CD8-positive, alpha-beta memory T cell (primary cell): ENCODE measurements at regions not wholly inside any gene's neighbourhood (a gene's known extent, or its start where the extent isn't known, plus 50 kb on each side); places are given as distances from the start of the nearest gene placed in this dataset.

Source experiments
- CTCF ChIA-PET: fragments of 350-600 bp; sonication (Branson Sonifier 250); formaldehyde crosslinking; loops from one replicate; lab custom pipeline; 2021; ENCODE audit warnings: antibody characterized with exemption; lab: Charles Lee
- POLR2A ChIA-PET: fragments of 350-600 bp; sonication (Branson Sonifier 250); formaldehyde crosslinking; loops from one replicate; lab custom pipeline; 2021; ENCODE audit warnings: antibody characterized with exemption; lab: Charles Lee
- DNase-seq, 5 donors: peaks; one replicate each; pipeline versions ENCODE4 v3.0.0 to v3.0.0-alpha.2; 2020 to 2022; ENCODE audit warnings: mixed read lengths in 1 of 5
- H3K27ac ChIP-seq: one replicate; pipeline ENCODE4 v1.7.0; 2013; ENCODE audit warnings: low read depth, mild to moderate bottlenecking, low read length, moderate library complexity
- H3K27me3 ChIP-seq: 2 replicates; pipeline ENCODE4 v1.7.0; 2013; ENCODE audit warnings: low read length, mild to moderate bottlenecking; ENCODE audit not compliant: insufficient read depth, poor library complexity, severe bottlenecking
- H3K36me3 ChIP-seq: 2 replicates; pipeline ENCODE4 v1.7.0; 2013; ENCODE audit warnings: mild to moderate bottlenecking, low read length, moderate library complexity; ENCODE audit not compliant: insufficient read depth
- H3K4me1 ChIP-seq: 2 replicates; pipeline ENCODE4 v1.7.0; 2013; ENCODE audit warnings: mild to moderate bottlenecking, low read length, moderate library complexity; ENCODE audit not compliant: insufficient read depth
- H3K4me3 ChIP-seq: 2 replicates; pipeline ENCODE4 v1.7.0; 2013; ENCODE audit warnings: mild to moderate bottlenecking, low read length
- H3K9me3 ChIP-seq: 2 replicates; pipeline ENCODE4 v1.7.0; 2013; ENCODE audit warnings: mild to moderate bottlenecking, low read length
- H3K27ac Mint-ChIP-seq, 8 donors: one replicate each; pipeline ENCODE4 v1.8.0; 2020 to 2021; ENCODE audit warnings: mixed read lengths in 8 of 8, mild to moderate bottlenecking in 6 of 8, inconsistent platforms in 3 of 8, moderate library complexity in 3 of 8
- H3K27me3 Mint-ChIP-seq, 2 donors: one replicate each; pipeline ENCODE4 v1.8.0; 2020 to 2021; ENCODE audit warnings: mixed read lengths in 2 of 2, mild to moderate bottlenecking in 1 of 2, moderate library complexity in 1 of 2
- H3K36me3 Mint-ChIP-seq, 3 donors: one replicate each; pipeline ENCODE4 v1.8.0; 2020 to 2021; ENCODE audit warnings: mixed read lengths in 3 of 3, inconsistent platforms in 1 of 3, mild to moderate bottlenecking in 1 of 3
- H3K4me1 Mint-ChIP-seq, 3 donors: one replicate each; pipeline ENCODE4 v1.8.0; 2020 to 2021; ENCODE audit warnings: mixed read lengths in 3 of 3, inconsistent platforms in 1 of 3, mild to moderate bottlenecking in 1 of 3
- H3K4me3 Mint-ChIP-seq, 7 donors: one replicate each; pipeline ENCODE4 v1.8.0; 2020 to 2021; ENCODE audit warnings: mixed read lengths in 7 of 7, mild to moderate bottlenecking in 6 of 7, moderate library complexity in 4 of 7, inconsistent platforms in 2 of 7
- H3K9me3 Mint-ChIP-seq, 5 donors: one replicate each; pipeline ENCODE4 v1.8.0; 2020 to 2022; ENCODE audit warnings: mixed read lengths in 5 of 5, mild to moderate bottlenecking in 3 of 5, moderate library complexity in 2 of 5, inconsistent platforms in 1 of 5

- no peak for DNase-seq
- Histone ChIP-seq H3K27ac (no peak overlapping the region), H3K4me1 (no peaks in the 10 kb centered on the region), H3K9me3 (no peaks in the 10 kb centered on the region), H3K4me3 (no peak overlapping the region), H3K36me3 (no peaks in the 10 kb centered on the region), H3K27me3 (no peaks in the 10 kb centered on the region)
- Mint-ChIP-seq H3K36me3 (no peaks in the 10 kb centered on the region), H3K9me3 (peaks cover 0 to 2% (median 0%) of the 10 kb centered on the region in 5 donors), H3K4me3 (no peak overlapping the region), H3K27ac (no peak overlapping the region), H3K27me3 (peaks cover 0 to 12% of the 10 kb centered on the region in 2 donors), H3K4me1 (no peaks in the 10 kb centered on the region)
- ChIA-PET POLR2A (no interaction called here), CTCF (no interaction called here)
Measured at GRCh38 chr2:156145469-156145868, 187.1 kb downstream of the NR4A2 start.

GRCh38 chr2:156136566-156136965, 196.0 kb downstream of the NR4A2 start:
- no peak overlapping the region for H3K27ac Mint-ChIP-seq
- peaks cover 0 to 14% of the 10 kb centered on the region in 2 donors for H3K27me3 Mint-ChIP-seq
- H3K36me3 Mint-ChIP-seq, result no peaks in the 10 kb centered on the region
- CTCF ChIA-PET, result no interaction called here
- no peaks in the 10 kb centered on the region for H3K9me3 ChIP-seq
- peaks cover 0 to 4% (median 2%) of the 10 kb centered on the region in 5 donors for H3K9me3 Mint-ChIP-seq
- no peak overlapping the region for H3K4me3 Mint-ChIP-seq
- no peak overlapping the region for H3K27ac ChIP-seq
- no peak for DNase-seq
- H3K4me3 ChIP-seq, result no peak overlapping the region
- H3K4me1 Mint-ChIP-seq, result no peaks in the 10 kb centered on the region
- no peaks in the 10 kb centered on the region for H3K36me3 ChIP-seq
- POLR2A ChIA-PET, result no interaction called here
- no peaks in the 10 kb centered on the region for H3K4me1 ChIP-seq
- H3K27me3 ChIP-seq, result no peaks in the 10 kb centered on the region

GRCh38 chr2:156134887-156135286, 197.6 kb downstream of the NR4A2 start:
- H3K9me3 Mint-ChIP-seq, result peaks cover 0 to 2% (median 0%) of the 10 kb centered on the region in 5 donors
- Histone ChIP-seq H3K4me3 (no peak overlapping the region), H3K27ac (no peak overlapping the region), H3K27me3 (no peaks in the 10 kb centered on the region), H3K36me3 (no peaks in the 10 kb centered on the region), H3K9me3 (no peaks in the 10 kb centered on the region), H3K4me1 (no peaks in the 10 kb centered on the region)
- no peaks in the 10 kb centered on the region for H3K36me3 Mint-ChIP-seq
- CTCF ChIA-PET, result no interaction called here
- POLR2A ChIA-PET, result no interaction called here
- H3K4me1 Mint-ChIP-seq, result no peaks in the 10 kb centered on the region
- no peak overlapping the region for H3K4me3 Mint-ChIP-seq
- H3K27me3 Mint-ChIP-seq, result peaks cover 0 to 17% of the 10 kb centered on the region in 2 donors
- no peak for DNase-seq
- no peak overlapping the region for H3K27ac Mint-ChIP-seq

DNA sequence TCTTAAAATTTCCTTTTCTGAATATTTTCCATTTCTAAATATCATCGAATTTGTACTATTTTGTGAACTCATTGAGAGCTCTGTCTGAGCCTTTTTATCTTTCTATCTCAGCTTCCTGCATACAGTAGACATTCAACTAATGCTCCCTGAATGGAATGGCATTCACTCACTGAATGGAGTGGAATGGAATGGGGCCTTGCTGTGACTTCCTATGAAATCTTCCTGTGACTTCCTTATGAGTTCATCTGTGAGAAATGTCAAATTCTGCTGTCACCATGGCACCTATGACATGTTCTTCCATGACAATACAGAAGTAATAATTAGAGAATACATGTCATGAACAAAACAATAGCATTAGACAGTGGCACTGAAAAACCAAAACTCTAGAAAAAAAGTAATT, 199.6 kb downstream of the NR4A2 start:
- H3K27me3 Mint-ChIP-seq, result peaks cover 4 to 21% of the 10 kb centered on the region in 2 donors
- Histone ChIP-seq H3K9me3 (no peaks in the 10 kb centered on the region), H3K36me3 (no peaks in the 10 kb centered on the region), H3K4me1 (no peaks in the 10 kb centered on the region), H3K27ac (no peak overlapping the region), H3K4me3 (no peak overlapping the region), H3K27me3 (no peaks in the 10 kb centered on the region)
- no peak for DNase-seq
- ChIA-PET CTCF (no interaction called here), POLR2A (no interaction called here)
- no peak overlapping the region for H3K27ac Mint-ChIP-seq
- H3K36me3 Mint-ChIP-seq, result no peaks in the 10 kb centered on the region
- no peaks in the 10 kb centered on the region for H3K4me1 Mint-ChIP-seq
- no peaks in the 10 kb centered on the region for H3K9me3 Mint-ChIP-seq
- no peak overlapping the region for H3K4me3 Mint-ChIP-seq

DNA sequence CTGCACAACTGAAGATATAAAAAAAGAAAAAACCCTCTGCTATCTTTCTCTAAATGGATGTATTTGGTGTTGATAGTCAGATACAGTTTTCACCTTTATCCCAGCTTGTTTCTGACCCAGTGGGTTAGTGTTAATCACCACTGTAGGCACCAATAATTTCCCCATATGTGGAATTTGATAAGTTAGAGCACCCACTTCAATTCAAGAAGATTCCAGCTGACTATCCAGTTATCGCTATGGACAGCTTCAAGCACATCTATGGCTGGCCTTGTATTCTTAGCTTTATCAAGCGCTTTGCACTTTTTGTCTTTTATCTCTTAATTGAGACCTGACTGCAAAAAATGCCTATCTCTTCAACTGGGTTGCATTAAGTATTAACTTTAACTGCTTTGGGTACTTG, 200.4 kb downstream of the NR4A2 start:
- Mint-ChIP-seq H3K27ac (no peak overlapping the region), H3K36me3 (no peaks in the 10 kb centered on the region), H3K4me3 (no peak overlapping the region), H3K4me1 (no peaks in the 10 kb centered on the region), H3K27me3 (peaks cover 4 to 21% of the 10 kb centered on the region in 2 donors), H3K9me3 (no peaks in the 10 kb centered on the region)
- Histone ChIP-seq H3K4me1 (no peaks in the 10 kb centered on the region), H3K27ac (no peak overlapping the region), H3K9me3 (no peaks in the 10 kb centered on the region), H3K36me3 (no peaks in the 10 kb centered on the region), H3K27me3 (no peaks in the 10 kb centered on the region), H3K4me3 (no peak overlapping the region)
- DNase-seq, result no peak
- ChIA-PET CTCF (no interaction called here), POLR2A (no interaction called here)

DNA sequence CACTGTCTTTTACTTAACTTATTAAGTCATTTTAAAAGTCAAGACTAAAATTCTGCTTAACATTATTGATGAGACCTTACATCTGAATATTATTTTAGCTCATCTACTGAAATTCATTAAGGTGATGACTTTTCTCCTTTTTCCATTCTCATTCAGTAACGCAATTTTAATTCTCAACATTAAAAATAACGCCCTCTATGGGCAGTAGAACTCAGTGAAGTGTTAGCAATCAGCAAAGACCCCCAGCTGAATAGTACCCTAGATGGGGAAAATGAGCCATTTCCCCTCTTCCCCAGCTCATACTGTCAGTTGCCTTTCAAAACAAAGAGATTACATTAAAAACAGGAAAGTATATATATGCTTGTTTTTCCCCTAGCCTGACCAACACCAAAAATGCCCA, 203.3 kb downstream of the NR4A2 start:
- ChIA-PET POLR2A (no interaction called here), CTCF (no interaction called here)
- H3K36me3 ChIP-seq, result no peaks in the 10 kb centered on the region
- H3K27me3 ChIP-seq, result no peaks in the 10 kb centered on the region
- H3K27ac ChIP-seq, result no peak overlapping the region
- no peaks in the 10 kb centered on the region for H3K9me3 ChIP-seq
- H3K4me3 ChIP-seq, result no peak overlapping the region
- peaks cover 4 to 18% of the 10 kb centered on the region in 2 donors for H3K27me3 Mint-ChIP-seq
- no peaks in the 10 kb centered on the region for H3K4me1 Mint-ChIP-seq
- H3K9me3 Mint-ChIP-seq, result no peaks in the 10 kb centered on the region
- DNase-seq, result no peak
- no peak overlapping the region for H3K4me3 Mint-ChIP-seq
- H3K4me1 ChIP-seq, result no peaks in the 10 kb centered on the region
- H3K27ac Mint-ChIP-seq, result no peak overlapping the region
- no peaks in the 10 kb centered on the region for H3K36me3 Mint-ChIP-seq

DNA sequence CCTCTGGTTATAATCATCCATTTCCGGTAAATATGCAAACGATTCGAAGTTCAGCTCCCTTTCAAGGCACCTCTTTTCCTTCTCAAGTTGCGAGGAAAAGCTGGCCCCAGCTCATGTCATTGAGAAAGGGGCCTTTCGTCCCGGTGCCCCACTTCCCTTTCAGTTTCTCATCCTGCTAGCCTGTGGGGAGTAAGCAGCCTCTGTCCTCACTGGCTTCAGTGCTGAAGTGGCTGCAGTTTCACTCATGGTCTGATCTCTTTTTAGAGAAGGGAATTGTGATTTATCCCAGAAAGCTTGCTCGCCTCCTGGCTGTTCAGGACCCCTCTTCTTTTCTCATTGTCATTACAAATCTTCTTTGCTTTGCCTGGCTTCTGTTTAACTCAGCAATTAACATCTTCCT, 207.5 kb downstream of the NR4A2 start:
- H3K4me3 Mint-ChIP-seq, result no peak overlapping the region

DNA sequence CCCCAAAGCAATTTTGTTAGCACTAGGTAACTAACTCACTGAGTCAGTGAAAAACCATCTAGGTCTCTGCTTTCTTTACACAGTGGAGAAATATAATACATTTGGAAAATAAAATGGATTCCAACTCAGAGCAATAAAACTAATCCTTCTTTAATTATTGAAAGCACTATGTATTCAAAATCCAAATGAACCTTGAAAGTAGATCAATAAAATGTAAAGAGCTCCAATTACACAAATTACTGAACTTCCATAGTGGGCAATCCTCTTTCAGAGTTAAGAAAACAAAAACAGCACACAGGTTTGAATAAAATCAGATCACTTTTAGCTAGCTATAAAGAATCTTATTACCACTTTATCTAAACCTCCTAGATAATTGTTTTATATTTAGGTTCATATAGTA, 208.1 kb downstream of the NR4A2 start:
- Histone ChIP-seq H3K9me3 (no peaks in the 10 kb centered on the region), H3K4me1 (no peaks in the 10 kb centered on the region), H3K4me3 (no peak overlapping the region), H3K27ac (no peak overlapping the region), H3K27me3 (no peaks in the 10 kb centered on the region), H3K36me3 (no peaks in the 10 kb centered on the region)
- Mint-ChIP-seq H3K9me3 (peaks cover 0 to 8% (median 0%) of the 10 kb centered on the region in 5 donors), H3K27me3 (peaks cover 3 to 16% of the 10 kb centered on the region in 2 donors), H3K36me3 (no peaks in the 10 kb centered on the region), H3K4me1 (no peaks in the 10 kb centered on the region), H3K27ac (no peak overlapping the region), H3K4me3 (no peak overlapping the region)
- no peak for DNase-seq
- POLR2A ChIA-PET, result no interaction called here
- CTCF ChIA-PET, result no interaction called here

More for the DNA sequence above, 207.5 kb downstream of the NR4A2 start:
- Mint-ChIP-seq H3K9me3 (peaks cover 0 to 8% (median 0%) of the 10 kb centered on the region in 5 donors), H3K4me1 (no peaks in the 10 kb centered on the region), H3K27ac (peak overlapping the region in 1 of 8 donors; percentile 31), H3K27me3 (peaks cover 4 to 16% of the 10 kb centered on the region in 2 donors), H3K36me3 (no peaks in the 10 kb centered on the region)
- Histone ChIP-seq H3K9me3 (no peaks in the 10 kb centered on the region), H3K27me3 (no peaks in the 10 kb centered on the region), H3K27ac (no peak overlapping the region), H3K36me3 (no peaks in the 10 kb centered on the region), H3K4me1 (no peaks in the 10 kb centered on the region), H3K4me3 (no peak overlapping the region)
- no peak for DNase-seq
- POLR2A ChIA-PET, result no interaction called here
- CTCF ChIA-PET, result no interaction called here
